ENCODE measurements at regions not wholly inside any gene's neighbourhood (a gene's known extent, or its start where the extent isn't known, plus 50 kb on each side); places are given as distances from the start of the nearest gene placed in this dataset.

DNA sequence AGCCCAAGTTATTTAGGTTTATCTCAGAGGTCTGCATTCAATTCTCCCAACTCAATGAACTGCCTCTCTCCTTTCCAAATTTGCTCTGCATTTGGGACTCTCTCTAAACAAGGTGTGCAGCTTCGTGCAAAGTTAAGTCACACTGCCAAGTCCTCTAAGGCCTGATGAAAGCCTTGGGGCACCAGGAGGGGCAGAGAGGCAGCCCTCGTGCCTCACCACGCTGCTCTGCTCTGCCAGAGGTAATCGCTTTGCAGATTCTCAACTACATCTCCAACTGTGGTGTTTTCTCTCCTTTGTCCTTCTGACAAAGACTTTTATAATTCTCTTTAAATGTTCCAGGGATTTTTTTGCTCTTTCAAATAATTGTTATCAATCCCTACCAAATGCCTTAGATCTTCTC lies 283.0 kb downstream of the MEIS1 start:
- TF ChIP-seq SP1 (IDR thresholded peaks at IDR 0.05), result no peak
- no peak for TF ChIP-seq FOXM1 (IDR thresholded peaks at IDR 0.05; ENCODE audit: borderline replicate concordance)
- TF ChIP-seq ZNF384 (IDR thresholded peaks at IDR 0.05), result no peak
- no peak for TF ChIP-seq TARDBP (IDR thresholded peaks at IDR 0.05)
- no peak for TF ChIP-seq FOXA1 (IDR thresholded peaks at IDR 0.05)
- TF ChIP-seq ARNT (IDR thresholded peaks at IDR 0.05), result no peak
- TF ChIP-seq CTBP1 (IDR thresholded peaks at IDR 0.05; ENCODE audit: borderline replicate concordance), result no peak
- no peak for TF ChIP-seq FOXK2 (IDR thresholded peaks at IDR 0.05)
- TF ChIP-seq BHLHE40 (IDR thresholded peaks at IDR 0.05; ENCODE audit: borderline replicate concordance), result no peak
- TF ChIP-seq HDGF (IDR thresholded peaks at IDR 0.05; ENCODE audit: borderline replicate concordance), result no peak
- no peak for TF ChIP-seq LEF1 (IDR thresholded peaks at IDR 0.05; ENCODE audit: borderline replicate concordance)

Data from HEK293T (cell line).